ENCODE measurements at regions not wholly inside any gene's neighbourhood (a gene's known extent, or its start where the extent isn't known, plus 50 kb on each side); places are given as distances from the start of the nearest gene placed in this dataset.

DNA sequence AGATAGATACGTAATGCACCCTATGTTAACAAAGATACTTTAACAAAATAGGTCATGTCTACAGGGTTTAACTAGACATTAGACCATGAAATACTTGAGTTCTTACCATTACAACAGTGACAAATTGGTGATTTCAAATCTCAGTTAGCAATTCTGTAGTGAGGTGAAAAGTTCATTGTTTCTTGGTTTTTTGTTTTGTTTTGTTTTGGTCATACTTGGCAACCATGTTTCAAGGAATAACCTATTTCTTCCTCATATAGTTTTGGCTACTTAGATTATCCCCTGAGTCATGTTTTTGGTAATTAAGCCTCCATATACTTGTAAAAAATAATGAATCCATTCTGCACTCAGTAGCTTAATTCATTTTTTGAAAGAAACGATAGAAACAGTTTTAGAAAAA, 1200.4 kb downstream of the DIAPH3 start:
- Histone ChIP-seq H3K36me3 (ENCODE audit: low read depth, missing control alignments) (no peaks in the 10 kb centered on the region), H3K4me1 (no peaks in the 10 kb centered on the region), H3K9me3 (no peaks in the 10 kb centered on the region), H3K27ac (no peak overlapping the region), H3K27me3 (no peaks in the 10 kb centered on the region), H3K4me3 (no peak overlapping the region)
- TF ChIP-seq, protein P1, sequence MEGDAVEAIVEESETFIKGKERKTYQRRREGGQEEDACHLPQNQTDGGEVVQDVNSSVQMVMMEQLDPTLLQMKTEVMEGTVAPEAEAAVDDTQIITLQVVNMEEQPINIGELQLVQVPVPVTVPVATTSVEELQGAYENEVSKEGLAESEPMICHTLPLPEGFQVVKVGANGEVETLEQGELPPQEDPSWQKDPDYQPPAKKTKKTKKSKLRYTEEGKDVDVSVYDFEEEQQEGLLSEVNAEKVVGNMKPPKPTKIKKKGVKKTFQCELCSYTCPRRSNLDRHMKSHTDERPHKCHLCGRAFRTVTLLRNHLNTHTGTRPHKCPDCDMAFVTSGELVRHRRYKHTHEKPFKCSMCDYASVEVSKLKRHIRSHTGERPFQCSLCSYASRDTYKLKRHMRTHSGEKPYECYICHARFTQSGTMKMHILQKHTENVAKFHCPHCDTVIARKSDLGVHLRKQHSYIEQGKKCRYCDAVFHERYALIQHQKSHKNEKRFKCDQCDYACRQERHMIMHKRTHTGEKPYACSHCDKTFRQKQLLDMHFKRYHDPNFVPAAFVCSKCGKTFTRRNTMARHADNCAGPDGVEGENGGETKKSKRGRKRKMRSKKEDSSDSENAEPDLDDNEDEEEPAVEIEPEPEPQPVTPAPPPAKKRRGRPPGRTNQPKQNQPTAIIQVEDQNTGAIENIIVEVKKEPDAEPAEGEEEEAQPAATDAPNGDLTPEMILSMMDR (IDR thresholded peaks at IDR 0.05) = no peak
- no peak for TF ChIP-seq POLR2A (IDR thresholded peaks at IDR 0.05)
- intact Hi-C loops (cut with DNase I; ENCODE audit: low total_unique reads) = no loop called here
- WGBS, 2 donors = 62 to 75% methylated on average over 2 of the region's 2 CpGs
- no peak for DNase-seq

DNA sequence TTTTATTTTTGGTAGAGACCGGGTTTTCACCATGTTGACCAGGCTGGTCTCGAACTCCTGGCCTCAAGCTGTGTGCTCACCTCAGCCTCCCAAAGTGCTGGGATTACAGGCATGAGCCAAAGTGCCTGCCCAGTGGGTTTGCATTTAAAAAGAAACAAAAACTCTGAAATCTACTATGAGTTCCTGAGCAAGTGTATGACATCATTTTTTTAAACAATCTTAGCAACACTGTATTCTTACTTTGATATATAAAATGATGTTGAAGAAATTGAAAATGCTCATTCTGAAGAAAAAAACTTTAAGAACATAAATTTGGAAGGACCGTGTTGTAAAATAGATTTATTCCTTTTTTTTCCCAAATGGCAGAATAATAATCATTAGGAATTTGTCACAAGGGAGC, 1199.7 kb downstream of the DIAPH3 start:
- intact Hi-C loops (cut with DNase I; ENCODE audit: low total_unique reads) = no loop called here
- DNase-seq = no peak

DNA sequence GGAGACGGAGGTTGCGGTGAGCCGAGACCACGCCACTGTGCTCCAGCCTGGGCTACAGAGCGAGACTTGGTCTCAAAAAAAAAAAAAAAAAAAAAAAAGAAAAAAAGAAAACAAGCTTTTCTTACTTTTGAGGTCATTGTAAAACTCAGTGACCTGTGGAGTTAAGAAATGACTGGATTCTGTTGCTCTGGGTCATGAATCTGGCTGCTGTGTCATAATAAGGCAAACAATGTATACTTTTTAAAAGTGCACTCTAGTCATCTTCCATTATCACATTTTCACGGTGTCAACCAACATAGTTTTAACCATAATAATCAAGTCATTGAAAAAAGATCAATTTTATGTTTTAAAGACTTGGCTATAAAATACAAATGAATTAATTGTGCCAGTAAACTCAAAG, 1186.6 kb downstream of the DIAPH3 start:
- Histone ChIP-seq H3K4me3 (no peak overlapping the region), H3K9me3 (no peaks in the 10 kb centered on the region), H3K27me3 (no peaks in the 10 kb centered on the region), H3K27ac (no peak overlapping the region), H3K4me1 (peaks cover 5% of the 10 kb centered on the region), H3K36me3 (ENCODE audit: low read depth, missing control alignments) (no peaks in the 10 kb centered on the region)
- no peak for DNase-seq
- no peak for TF ChIP-seq POLR2A (IDR thresholded peaks at IDR 0.05)
- TF ChIP-seq, protein P1 (IDR thresholded peaks at IDR 0.05) = no peak
- intact Hi-C loops (cut with DNase I; ENCODE audit: low total_unique reads) = no loop called here
- WGBS, 2 donors = 89 to 90% methylated on average over 6 of the region's 6 CpGs

More for the DNA sequence above, 1199.7 kb downstream of the DIAPH3 start:
- no peak overlapping the region for H3K4me3 ChIP-seq
- H3K27me3 ChIP-seq = no peaks in the 10 kb centered on the region
- no peaks in the 10 kb centered on the region for H3K36me3 ChIP-seq (ENCODE audit: low read depth, missing control alignments)
- no peak overlapping the region for H3K27ac ChIP-seq
- no peaks in the 10 kb centered on the region for H3K9me3 ChIP-seq
- H3K4me1 ChIP-seq = no peaks in the 10 kb centered on the region
- TF ChIP-seq, protein P1 (IDR thresholded peaks at IDR 0.05) = no peak
- no peak for TF ChIP-seq POLR2A (IDR thresholded peaks at IDR 0.05)
- WGBS, 2 donors = 74 to 77% methylated on average over 3 of the region's 3 CpGs

DNA sequence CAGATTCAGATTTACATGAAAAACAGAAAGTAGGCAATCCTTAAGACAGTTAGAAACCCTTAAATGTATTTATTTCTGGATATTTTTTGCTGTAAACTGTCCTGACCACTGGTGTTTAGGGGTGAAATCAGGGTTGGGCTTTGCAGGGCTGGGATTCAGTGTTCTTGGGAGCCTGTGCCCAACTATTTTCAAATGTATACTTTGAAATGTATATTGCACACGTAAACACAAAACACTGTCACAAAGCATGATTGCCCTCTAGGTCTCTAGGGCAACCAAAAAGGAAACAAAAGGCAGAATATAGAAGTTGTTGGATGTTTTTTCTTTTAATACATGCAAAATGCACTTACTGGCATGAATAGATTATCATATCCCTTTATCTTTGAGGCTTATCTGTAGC, 1185.4 kb downstream of the DIAPH3 start:
- no peaks in the 10 kb centered on the region for H3K4me1 ChIP-seq
- DNase-seq = no peak
- H3K27ac ChIP-seq = no peak overlapping the region
- TF ChIP-seq, protein P1 (IDR thresholded peaks at IDR 0.05) = no peak
- TF ChIP-seq POLR2A (IDR thresholded peaks at IDR 0.05) = no peak
- no peak overlapping the region for H3K4me3 ChIP-seq
- no peaks in the 10 kb centered on the region for H3K36me3 ChIP-seq (ENCODE audit: low read depth, missing control alignments)
- H3K27me3 ChIP-seq = no peaks in the 10 kb centered on the region
- intact Hi-C loops (cut with DNase I; ENCODE audit: low total_unique reads) = no loop called here
- 87 to 88% methylated on average over 1 of the region's 1 CpG for WGBS, 2 donors
- H3K9me3 ChIP-seq = no peaks in the 10 kb centered on the region

DNA sequence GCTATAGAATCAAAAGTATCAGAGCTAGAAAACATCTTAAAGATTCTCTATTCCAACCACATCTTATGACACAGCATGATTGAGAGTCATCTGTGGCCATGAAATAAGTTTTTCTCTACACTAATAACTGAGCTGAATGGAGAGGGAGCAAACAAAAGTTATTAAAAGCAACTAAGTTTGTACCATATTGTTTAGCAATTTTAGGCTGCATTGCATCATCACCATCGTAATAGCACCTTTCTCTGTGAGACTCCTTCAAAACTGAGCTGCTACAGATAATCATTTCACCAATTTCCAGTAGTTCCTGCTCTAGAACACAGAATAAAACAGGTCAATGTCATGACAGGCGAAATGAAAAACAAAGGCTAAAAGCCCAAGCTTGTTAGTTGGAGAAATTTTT, 1183.9 kb downstream of the DIAPH3 start:
- DNase-seq = no peak
- no peak overlapping the region for H3K4me3 ChIP-seq
- H3K27me3 ChIP-seq = no peaks in the 10 kb centered on the region
- TF ChIP-seq, protein P1 (IDR thresholded peaks at IDR 0.05) = no peak
- TF ChIP-seq POLR2A (IDR thresholded peaks at IDR 0.05) = no peak
- 68 to 77% methylated on average over 2 of the region's 2 CpGs for WGBS, 2 donors
- no peaks in the 10 kb centered on the region for H3K4me1 ChIP-seq
- H3K36me3 ChIP-seq (ENCODE audit: low read depth, missing control alignments) = no peaks in the 10 kb centered on the region
- H3K27ac ChIP-seq = no peak overlapping the region
- H3K9me3 ChIP-seq = no peaks in the 10 kb centered on the region
- intact Hi-C loops (cut with DNase I; ENCODE audit: low total_unique reads) = no loop called here
